GM10266 (cell line): ENCODE measurements at regions not wholly inside any gene's neighbourhood (a gene's known extent, or its start where the extent isn't known, plus 50 kb on each side); places are given as distances from the start of the nearest gene placed in this dataset.

ENCODE experiments used
- DNase-seq: peaks from one replicate; pipeline ENCODE4 v3.0.0; 2012; ENCODE audit errors: extremely low spot score
- CTCF ChIP-seq: IDR thresholded peaks from 2 replicates; pipeline ENCODE4 v1.5.1; 2012; ENCODE audit warnings: mild to moderate bottlenecking, low read depth; ENCODE audit not compliant: control insufficient read depth, insufficient read depth; ENCODE audit errors: missing control alignments

GRCh38 chr5:66234241-66234640 lies 90.1 kb downstream of the SREK1 start:
- no peak for TF ChIP-seq CTCF
- DNase-seq: no peak

- TF ChIP-seq CTCF: no peak
- no peak for DNase-seq
Measured at GRCh38 chr5:66238435-66238834, 94.3 kb downstream of the SREK1 start.

GRCh38 chr5:66239034-66239433 lies 94.9 kb downstream of the SREK1 start:
- no peak for DNase-seq
- TF ChIP-seq CTCF: no peak

- no peak for TF ChIP-seq CTCF
- DNase-seq: no peak
Measured at GRCh38 chr5:66241136-66241825, 97.2 kb downstream of the SREK1 start.

- DNase-seq: no peak
- no peak for TF ChIP-seq CTCF
Measured at GRCh38 chr5:66242050-66242715, 98.1 kb downstream of the SREK1 start.

GRCh38 chr5:66246608-66247007 lies 102.5 kb downstream of the SREK1 start:
- no peak for DNase-seq

More at GRCh38 chr5:66246608-66247007, 102.5 kb downstream of the SREK1 start:
- no peak for TF ChIP-seq CTCF
